H9 (cell line): ENCODE measurements at regions not wholly inside any gene's neighbourhood (a gene's known extent, or its start where the extent isn't known, plus 50 kb on each side); places are given as distances from the start of the nearest gene placed in this dataset.

Experiments
- DNase-seq: peaks from one replicate; pipeline ENCODE4 v3.0.0-alpha.2; 2017
- H2AFZ ChIP-seq: one replicate; pipeline ENCODE4 v1.6.1; 2013; ENCODE audit warnings: mild to moderate bottlenecking, low read length, control low read depth, moderate library complexity
- H2AK5ac ChIP-seq: 2 replicates; pipeline ENCODE4 v1.6.1; 2013; ENCODE audit warnings: low read length, control low read depth, mixed read lengths; ENCODE audit not compliant: insufficient read length
- H2BK120ac ChIP-seq: one replicate; pipeline ENCODE4 v1.6.1; 2013; ENCODE audit warnings: low read depth, mild to moderate bottlenecking, low read length, control low read depth, inconsistent platforms; ENCODE audit not compliant: poor library complexity, severe bottlenecking
- H2BK12ac ChIP-seq: 2 replicates; pipeline ENCODE4 v1.6.1; 2013; ENCODE audit warnings: low read length, control low read depth, mixed read lengths, low read depth; ENCODE audit not compliant: insufficient read length
- H2BK15ac ChIP-seq: 2 replicates; pipeline ENCODE4 v1.6.1; 2013; ENCODE audit warnings: low read depth, low read length, control low read depth
- H2BK20ac ChIP-seq: one replicate; pipeline ENCODE4 v1.6.1; 2013; ENCODE audit warnings: low read depth, mild to moderate bottlenecking, low read length, control low read depth, inconsistent platforms; ENCODE audit not compliant: poor library complexity, severe bottlenecking
- H2BK5ac ChIP-seq: 2 replicates; pipeline ENCODE4 v1.6.1; 2013; ENCODE audit warnings: low read length, control low read depth, mixed read lengths; ENCODE audit not compliant: insufficient read length
- H3K14ac ChIP-seq: 2 replicates; pipeline ENCODE4 v1.6.1; 2013; ENCODE audit warnings: low read length, control low read depth; ENCODE audit not compliant: insufficient read depth
- H3K18ac ChIP-seq: 2 replicates; pipeline ENCODE4 v1.6.1; 2013; ENCODE audit warnings: low read depth, mild to moderate bottlenecking, mixed read lengths, low read length, control low read depth; ENCODE audit not compliant: insufficient read length
- H3K23ac ChIP-seq: 2 replicates; pipeline ENCODE4 v1.6.1; 2013; ENCODE audit warnings: low read length, control low read depth, mixed read lengths, low read depth; ENCODE audit not compliant: insufficient read length
- H3K23me2 ChIP-seq: 2 replicates; pipeline ENCODE4 v1.6.1; 2013; ENCODE audit warnings: low read depth, mild to moderate bottlenecking, mixed read lengths, low read length, control low read depth; ENCODE audit not compliant: insufficient read length, poor library complexity, severe bottlenecking
- H3K27ac ChIP-seq: 2 replicates; pipeline ENCODE4 v1.5.1; 2013; ENCODE audit warnings: low read length, control low read depth, mixed read lengths, low read depth; ENCODE audit not compliant: insufficient read length
- H3K27me3 ChIP-seq: 2 replicates; pipeline ENCODE4 v1.6.1; 2013; ENCODE audit warnings: low read length, control low read depth, inconsistent platforms; ENCODE audit not compliant: insufficient read depth
- H3K4ac ChIP-seq: 2 replicates; pipeline ENCODE4 v1.6.1; 2013; ENCODE audit warnings: low read depth, mild to moderate bottlenecking, control low read depth, inconsistent platforms, low read length, moderate library complexity
- H3K4me1 ChIP-seq: 2 replicates; pipeline ENCODE4 v1.6.1; 2013; ENCODE audit warnings: low read length, control low read depth, inconsistent platforms; ENCODE audit not compliant: insufficient read depth
- H3K4me2 ChIP-seq: 2 replicates; pipeline ENCODE4 v1.6.1; 2013; ENCODE audit warnings: low read length, control low read depth, mixed read lengths; ENCODE audit not compliant: insufficient read length, insufficient read depth
- H3K56ac ChIP-seq: 2 replicates; pipeline ENCODE4 v1.6.1; 2013; ENCODE audit warnings: low read depth, mild to moderate bottlenecking, mixed read lengths, low read length, control low read depth; ENCODE audit not compliant: insufficient read length
- H3K79me1 ChIP-seq: 2 replicates; pipeline ENCODE4 v1.6.1; 2013; ENCODE audit warnings: low read depth, mild to moderate bottlenecking, moderate library complexity, low read length, control low read depth, inconsistent platforms; ENCODE audit not compliant: insufficient read depth, poor library complexity, severe bottlenecking
- H3K79me2 ChIP-seq: 2 replicates; pipeline ENCODE4 v1.6.1; 2013; ENCODE audit warnings: low read length, control low read depth, inconsistent platforms; ENCODE audit not compliant: insufficient read depth
- H3K9ac ChIP-seq: 2 replicates; pipeline ENCODE4 v1.6.1; 2013; ENCODE audit warnings: low read length, control low read depth, mixed read lengths; ENCODE audit not compliant: insufficient read length; ENCODE audit errors: extremely low read depth
- H3K9me3 ChIP-seq: one replicate; pipeline ENCODE4 v1.6.1; 2013; ENCODE audit warnings: low read depth, low read length, inconsistent platforms; ENCODE audit not compliant: control insufficient read depth
- H3T11ph ChIP-seq: one replicate; pipeline ENCODE4 v1.6.1; 2013; ENCODE audit warnings: mild to moderate bottlenecking, low read length, control low read depth, inconsistent platforms
- H4K20me1 ChIP-seq: one replicate; pipeline ENCODE4 v1.6.1; 2013; ENCODE audit not compliant: control insufficient read depth, insufficient read length, insufficient read depth
- H4K5ac ChIP-seq: 2 replicates; pipeline ENCODE4 v1.6.1; 2013; ENCODE audit warnings: low read depth, mild to moderate bottlenecking, mixed read lengths, low read length, control low read depth; ENCODE audit not compliant: insufficient read length
- H4K8ac ChIP-seq: replicated peaks from 2 replicates; pipeline ENCODE4 v1.6.1; 2013; ENCODE audit warnings: low read length, control low read depth, mixed read lengths, low read depth; ENCODE audit not compliant: insufficient read length
- H4K91ac ChIP-seq: 2 replicates; pipeline ENCODE4 v1.6.1; 2013; ENCODE audit warnings: low read depth, mild to moderate bottlenecking, moderate library complexity, mixed read lengths, low read length, control low read depth; ENCODE audit not compliant: insufficient read length
- H3K27ac Mint-ChIP-seq, 3 experiments: 2 replicates in 2 of 3; 3 replicates in 1 of 3; pipeline ENCODE4 v1.8.0; 2020 to 2021; ENCODE audit warnings: mixed read lengths in 3 of 3, mild to moderate bottlenecking in 1 of 3, moderate library complexity in 1 of 3
- H3K27me3 Mint-ChIP-seq: 2 replicates; pipeline ENCODE4 v1.8.0; 2021; ENCODE audit warnings: low read depth, mild to moderate bottlenecking, moderate library complexity, mixed read lengths
- H3K36me3 Mint-ChIP-seq, 3 experiments: 2 replicates in 2 of 3; 3 replicates in 1 of 3; pipeline ENCODE4 v1.8.0; 2020 to 2021; ENCODE audit warnings: low read depth in 3 of 3, mixed read lengths in 3 of 3; ENCODE audit not compliant: insufficient read depth in 1 of 3
- H3K4me1 Mint-ChIP-seq, 2 experiments: 2 replicates each; pipeline ENCODE4 v1.8.0; 2020; ENCODE audit warnings: mixed read lengths in 2 of 2
- H3K4me3 Mint-ChIP-seq, 2 experiments: 2 replicates in 1 of 2; 3 replicates in 1 of 2; pipeline ENCODE4 v1.8.0; 2020 to 2021; ENCODE audit warnings: mild to moderate bottlenecking in 2 of 2, mixed read lengths in 2 of 2, moderate library complexity in 1 of 2
- H3K9me3 Mint-ChIP-seq, 2 experiments: 2 replicates in 1 of 2; 3 replicates in 1 of 2; pipeline ENCODE4 v1.8.0; 2020; ENCODE audit warnings: mild to moderate bottlenecking in 2 of 2, mixed read lengths in 2 of 2, moderate library complexity in 1 of 2
- CTCF ChIP-seq: fragments of 200-600 bp; sonication (generic); conservative IDR thresholded peaks from 3 replicates; pipeline ENCODE4 v1.8.0; 2021; ENCODE audit warnings: antibody characterized with exemption, mild to moderate bottlenecking
- WGBS: extraction: QIAGEN DNeasy Blood & Tissue Kit; methylation state at CpG from one replicate; pipeline ENCODE4 v1.1.7; 2013; ENCODE audit warnings: missing lambda C conversion rate, low lambda C conversion rate, mixed read lengths; ENCODE audit not compliant: insufficient read length; ENCODE audit errors: extremely low coverage; 5-methylcytosine and 5-hydroxymethylcytosine counted together

- no peak overlapping the region for H3K4me3 Mint-ChIP-seq
- no peak overlapping the region for H3T11ph ChIP-seq
- H3K4me1 Mint-ChIP-seq: no peaks in the 10 kb centered on the region
- no peak overlapping the region for H3K14ac ChIP-seq
- no peak overlapping the region for H2AK5ac ChIP-seq
- H3K56ac ChIP-seq: no peak overlapping the region
- no peak overlapping the region for H3K4me2 ChIP-seq
- no peaks in the 10 kb centered on the region for H3K4me1 ChIP-seq
- H3K23me2 ChIP-seq: no peaks in the 10 kb centered on the region
- H4K5ac ChIP-seq: no peak overlapping the region
- H3K4ac ChIP-seq: no peak overlapping the region
- H3K36me3 Mint-ChIP-seq: no peaks in the 10 kb centered on the region
- H3K27me3 ChIP-seq: no peaks in the 10 kb centered on the region
- no peak overlapping the region for H3K18ac ChIP-seq
- H4K20me1 ChIP-seq: no peaks in the 10 kb centered on the region
- H3K9me3 Mint-ChIP-seq: 0 out of 5 replicates have a peak, but pooled peaks cover 0 to 2% of the 10 kb centered on the region in 2 experiments
- no peak overlapping the region for H3K23ac ChIP-seq
- no peaks in the 10 kb centered on the region; the same call in 1 of the 2 replicates for H3K27me3 Mint-ChIP-seq
- H3K79me2 ChIP-seq: no peaks in the 10 kb centered on the region
- H2AFZ ChIP-seq: no peak overlapping the region
- H2BK15ac ChIP-seq: no peak overlapping the region
- H2BK20ac ChIP-seq: no peak overlapping the region
- no peak overlapping the region for H2BK120ac ChIP-seq
- H3K27ac ChIP-seq: no peak overlapping the region
- no peak overlapping the region for H3K9ac ChIP-seq
- TF ChIP-seq CTCF: no peak
- no peak overlapping the region for H4K91ac ChIP-seq
- no peak overlapping the region for H2BK5ac ChIP-seq
- H3K79me1 ChIP-seq: no peaks in the 10 kb centered on the region
- no peak for DNase-seq
- H3K9me3 ChIP-seq: no peaks in the 10 kb centered on the region
- H4K8ac ChIP-seq: no peak overlapping the region
- no peak overlapping the region for H2BK12ac ChIP-seq
- no peak overlapping the region; a peak in 1 of 7 replicates for H3K27ac Mint-ChIP-seq
- WGBS: no CpG with 5 or more reads among the region's 5 CpGs
Measured at GRCh38 chr16:60731329-60732050, 1304.7 kb downstream of the CDH8 start.
